RPMI8226 (cell line): ENCODE measurements at regions not wholly inside any gene's neighbourhood (a gene's known extent, or its start where the extent isn't known, plus 50 kb on each side); places are given as distances from the start of the nearest gene placed in this dataset.

Experiments used
- DNase-seq: peaks from one replicate; pipeline ENCODE4 v3.0.0-alpha.2; 2015

- no peak for DNase-seq
Observed at GRCh38 chr12:46914336-46914735, 88.5 kb upstream of the SLC38A4 start.

GRCh38 chr12:46915082-46915481 lies 89.3 kb upstream of the SLC38A4 start:
- no peak for DNase-seq

GRCh38 chr12:46915836-46916235 lies 90.0 kb upstream of the SLC38A4 start:
- no peak for DNase-seq

GRCh38 chr12:46916796-46917419 lies 91.1 kb upstream of the SLC38A4 start:
- no peak for DNase-seq

- no peak for DNase-seq
Observed at GRCh38 chr12:46917821-46918220, 92.0 kb upstream of the SLC38A4 start.

- no peak for DNase-seq
Observed at GRCh38 chr12:46918631-46919030, 92.8 kb upstream of the SLC38A4 start.

- no peak for DNase-seq
Observed at GRCh38 chr12:46919666-46920400, 94.0 kb upstream of the SLC38A4 start.

GRCh38 chr12:46920499-46920898 lies 94.7 kb upstream of the SLC38A4 start:
- DNase-seq, result no peak

GRCh38 chr12:46921048-46921763 lies 95.4 kb upstream of the SLC38A4 start:
- DNase-seq, result no peak

- DNase-seq, result no peak
Observed at GRCh38 chr12:46921764-46922133, 96.0 kb upstream of the SLC38A4 start.

- no peak for DNase-seq
Observed at GRCh38 chr12:46926526-46926925, 100.7 kb upstream of the SLC38A4 start.

GRCh38 chr12:46930101-46930500 lies 104.3 kb upstream of the SLC38A4 start:
- DNase-seq, result no peak

- peak; percentile 9 for DNase-seq
Observed at GRCh38 chr12:46933947-46934346, 108.2 kb upstream of the SLC38A4 start.

GRCh38 chr12:46934374-46935111 lies 108.7 kb upstream of the SLC38A4 start:
- DNase-seq, result no peak

- DNase-seq, result no peak
Observed at GRCh38 chr12:46935271-46935847, 109.6 kb upstream of the SLC38A4 start.

GRCh38 chr12:46936042-46936441 lies 110.2 kb upstream of the SLC38A4 start:
- DNase-seq, result no peak

- no peak for DNase-seq
Observed at GRCh38 chr12:46938071-46938678, 112.4 kb upstream of the SLC38A4 start.

- no peak for DNase-seq
Observed at GRCh38 chr12:46941981-46942380, 116.2 kb upstream of the SLC38A4 start.

- no peak for DNase-seq
Observed at GRCh38 chr12:46942579-46942978, 116.8 kb upstream of the SLC38A4 start.

- peak; percentile 5 for DNase-seq
Observed at GRCh38 chr12:46944088-46944487, 118.3 kb upstream of the SLC38A4 start.

- no peak for DNase-seq
Observed at GRCh38 chr12:46944771-46945170, 119.0 kb upstream of the SLC38A4 start.

GRCh38 chr12:46945591-46945990 lies 119.8 kb upstream of the SLC38A4 start:
- no peak for DNase-seq

GRCh38 chr12:46946137-46946536 lies 120.3 kb upstream of the SLC38A4 start:
- DNase-seq, result no peak
